Lung (tissue), 11 donors: ENCODE measurements at regions not wholly inside any gene's neighbourhood (a gene's known extent, or its start where the extent isn't known, plus 50 kb on each side); places are given as distances from the start of the nearest gene placed in this dataset.

ENCODE experiments used
- ATAC-seq: fragments of 200-7000 bp; cut with Tn5 transposase; one replicate; pipeline ENCODE4 v1.9.1; 2020; ENCODE audit warnings: moderate number of reproducible peaks; ENCODE audit not compliant: insufficient read depth, low FRiP score
- DNase-seq, 3 donors: peaks; one replicate each; pipeline ENCODE4 v3.0.0-alpha.2; 2013 to 2017
- H3K27ac ChIP-seq, 2 donors: one replicate each; pipeline ENCODE4 v1.5.1; 2013; ENCODE audit warnings: mild to moderate bottlenecking in 2 of 2, moderate library complexity in 2 of 2, control low read depth in 1 of 2, inconsistent platforms in 1 of 2, low read depth in 1 of 2, low read length in 1 of 2
- H3K27me3 ChIP-seq, 3 donors: one replicate each; pipeline ENCODE4 v1.5.1; 2013; ENCODE audit warnings: low read length in 2 of 3; ENCODE audit not compliant: control insufficient read depth in 3 of 3, insufficient read depth in 3 of 3
- H3K36me3 ChIP-seq, 4 donors: one replicate each; pipeline ENCODE4 v1.5.1; 2013; ENCODE audit warnings: low read length in 4 of 4, mild to moderate bottlenecking in 1 of 4, moderate library complexity in 1 of 4; ENCODE audit not compliant: control insufficient read depth in 4 of 4, insufficient read depth in 4 of 4
- H3K4me1 ChIP-seq, 5 donors: one replicate each; pipeline ENCODE4 v1.5.1; 2013; ENCODE audit warnings: low read length in 5 of 5, mild to moderate bottlenecking in 2 of 5, moderate library complexity in 1 of 5; ENCODE audit not compliant: control insufficient read depth in 5 of 5, insufficient read depth in 5 of 5
- H3K4me3 ChIP-seq: one replicate; pipeline ENCODE4 v1.5.1; 2013; ENCODE audit warnings: mild to moderate bottlenecking, control low read depth, moderate library complexity
- H3K9ac ChIP-seq, 2 donors: one replicate each; pipeline ENCODE4 v1.5.1; 2013; ENCODE audit warnings: low read length in 2 of 2, control low read depth in 1 of 2; ENCODE audit not compliant: insufficient read depth in 1 of 2
- H3K9me3 ChIP-seq, 4 donors: one replicate each; pipeline ENCODE4 v1.5.1; 2013; ENCODE audit warnings: low read length in 3 of 4, mild to moderate bottlenecking in 1 of 4, moderate library complexity in 1 of 4; ENCODE audit not compliant: control insufficient read depth in 4 of 4, insufficient read depth in 3 of 4
- WGBS, 2 donors: extraction: QIAGEN DNeasy Blood & Tissue Kit; methylation state at CpG; one replicate each; pipeline ENCODE4 v1.1.7; 2013; 5-methylcytosine and 5-hydroxymethylcytosine counted together
- TF ChIP-seq, protein P1 (sequence below): IDR thresholded peaks from 2 replicates; pipeline ENCODE4 v1.5.1; 2012; ENCODE audit warnings: mild to moderate bottlenecking; ENCODE audit errors: control extremely low read depth, extremely low read depth
- donor health status: control.
- donor health status: control.
- donor health status: Bipolar disorder and iron deficiency.
- donor health status: healthy.
- donor health status: DM: yes; HTN: yes; CAD: no.

- 93 to 96% methylated on average over 6 of the region's 6 CpGs for WGBS, 2 donors
- Histone ChIP-seq H3K27ac (no peak overlapping the region), H3K4me3 (no peak overlapping the region), H3K27me3 (peaks cover 0 to 30% (median 26%) of the 10 kb centered on the region in 3 donors), H3K9me3 (no peaks in the 10 kb centered on the region), H3K9ac (no peak overlapping the region), H3K4me1 (peaks cover 0 to 18% (median 5%) of the 10 kb centered on the region in 5 donors), H3K36me3 (no peaks in the 10 kb centered on the region)
- no peak for ATAC-seq
- TF ChIP-seq, protein P1, sequence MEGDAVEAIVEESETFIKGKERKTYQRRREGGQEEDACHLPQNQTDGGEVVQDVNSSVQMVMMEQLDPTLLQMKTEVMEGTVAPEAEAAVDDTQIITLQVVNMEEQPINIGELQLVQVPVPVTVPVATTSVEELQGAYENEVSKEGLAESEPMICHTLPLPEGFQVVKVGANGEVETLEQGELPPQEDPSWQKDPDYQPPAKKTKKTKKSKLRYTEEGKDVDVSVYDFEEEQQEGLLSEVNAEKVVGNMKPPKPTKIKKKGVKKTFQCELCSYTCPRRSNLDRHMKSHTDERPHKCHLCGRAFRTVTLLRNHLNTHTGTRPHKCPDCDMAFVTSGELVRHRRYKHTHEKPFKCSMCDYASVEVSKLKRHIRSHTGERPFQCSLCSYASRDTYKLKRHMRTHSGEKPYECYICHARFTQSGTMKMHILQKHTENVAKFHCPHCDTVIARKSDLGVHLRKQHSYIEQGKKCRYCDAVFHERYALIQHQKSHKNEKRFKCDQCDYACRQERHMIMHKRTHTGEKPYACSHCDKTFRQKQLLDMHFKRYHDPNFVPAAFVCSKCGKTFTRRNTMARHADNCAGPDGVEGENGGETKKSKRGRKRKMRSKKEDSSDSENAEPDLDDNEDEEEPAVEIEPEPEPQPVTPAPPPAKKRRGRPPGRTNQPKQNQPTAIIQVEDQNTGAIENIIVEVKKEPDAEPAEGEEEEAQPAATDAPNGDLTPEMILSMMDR = no peak
- DNase-seq = no peak
Observed at GRCh38 chr1:22206551-22207125, 63.7 kb upstream of the WNT4 start.

- no peak overlapping the region for H3K27ac ChIP-seq
- H3K4me3 ChIP-seq = no peak overlapping the region
- WGBS, 2 donors = 47 to 64% methylated on average over 23 of the region's 23 CpGs
- TF ChIP-seq, protein P1 = no peak
- no peak overlapping the region for H3K9ac ChIP-seq
- peaks cover 0 to 35% (median 35%) of the 10 kb centered on the region in 3 donors for H3K27me3 ChIP-seq
- DNase-seq (peak; percentile 72 to 79 (median 77)), ATAC-seq (no peak)
- H3K9me3 ChIP-seq = no peaks in the 10 kb centered on the region
- H3K36me3 ChIP-seq = no peaks in the 10 kb centered on the region
- peaks cover 0 to 18% (median 5%) of the 10 kb centered on the region in 5 donors for H3K4me1 ChIP-seq
Observed at GRCh38 chr1:22207511-22208267, 64.8 kb upstream of the WNT4 start.

GRCh38 chr1:22208268-22208972 is 65.5 kb upstream of the WNT4 start:
- Histone ChIP-seq H3K4me1 (peaks cover 0 to 18% (median 5%) of the 10 kb centered on the region in 5 donors), H3K36me3 (no peaks in the 10 kb centered on the region), H3K4me3 (no peak overlapping the region), H3K27ac (no peak overlapping the region), H3K9me3 (no peaks in the 10 kb centered on the region), H3K27me3 (peaks cover 0 to 38% (median 38%) of the 10 kb centered on the region in 3 donors), H3K9ac (no peak overlapping the region)
- DNase-seq (no peak), ATAC-seq (no peak)
- WGBS, 2 donors = 52 to 54% methylated on average over 21 of the region's 21 CpGs
- TF ChIP-seq, protein P1 = no peak
